Tibial nerve (tissue), 4 donors: ENCODE measurements at regions not wholly inside any gene's neighbourhood (a gene's known extent, or its start where the extent isn't known, plus 50 kb on each side); places are given as distances from the start of the nearest gene placed in this dataset.

Experiments used
- DNase-seq, 2 donors: peaks; one replicate each; pipeline ENCODE4 v3.0.0-alpha.2; 2019; ENCODE audit warnings: low spot score in 2 of 2
- H3K27ac ChIP-seq, 4 donors: fragments of 200-600 bp; sonication (generic) in 3 of 4; one replicate each; pipeline ENCODE4 v1.5.1; 2017 to 2019; ENCODE audit warnings: mild to moderate bottlenecking in 1 of 4
- H3K27me3 ChIP-seq, 2 donors: fragments of 200-600 bp; sonication (generic) in 1 of 2; one replicate each; pipeline versions ENCODE4 v1.5.1 to v1.6.0; 2017 to 2019
- H3K36me3 ChIP-seq, 3 donors: fragments of 200-600 bp; sonication (generic); one replicate each; pipeline ENCODE4 v1.5.1; 2018 to 2019
- H3K4me1 ChIP-seq, 4 donors: fragments of 200-600 bp; sonication (generic) in 3 of 4; one replicate each; pipeline ENCODE4 v1.5.1; 2017 to 2019
- H3K4me3 ChIP-seq, 4 donors: fragments of 200-600 bp; sonication (generic) in 3 of 4; one replicate each; pipeline ENCODE4 v1.5.1; 2017 to 2019; ENCODE audit warnings: mild to moderate bottlenecking in 1 of 4, moderate library complexity in 1 of 4
- H3K9me3 ChIP-seq, 4 donors: fragments of 200-600 bp; sonication (generic) in 3 of 4; one replicate each; pipeline ENCODE4 v1.5.1; 2017 to 2019
- EP300 ChIP-seq, 2 donors: sonication (generic); formaldehyde crosslinking; IDR thresholded peaks; one replicate each; pipeline ENCODE4 v1.6.1; 2017; ENCODE audit warnings: antibody characterized with exemption in 2 of 2, mild to moderate bottlenecking in 1 of 2
- POLR2A ChIP-seq, 2 donors: fragments of 450-650 bp; IDR thresholded peaks; one replicate each; pipeline ENCODE4 v1.6.1; 2017; ENCODE audit warnings: antibody characterized with exemption in 2 of 2, mild to moderate bottlenecking in 2 of 2, moderate library complexity in 2 of 2
- WGBS, 2 donors: methylation state at CpG; one replicate each; pipeline ENCODE4 v1.1.5; 2018; 5-methylcytosine and 5-hydroxymethylcytosine counted together
- TF ChIP-seq, protein P1 (sequence below), 5 experiments: fragments of 200-600 bp in 3 of 5; fragments of 450-650 bp in 2 of 5; sonication (generic) in 3 of 5; IDR thresholded peaks; one replicate each; pipeline ENCODE4 v1.5.1; 2016 to 2019; ENCODE audit warnings: antibody characterized with exemption in 5 of 5, mild to moderate bottlenecking in 3 of 5, moderate library complexity in 2 of 5

DNA sequence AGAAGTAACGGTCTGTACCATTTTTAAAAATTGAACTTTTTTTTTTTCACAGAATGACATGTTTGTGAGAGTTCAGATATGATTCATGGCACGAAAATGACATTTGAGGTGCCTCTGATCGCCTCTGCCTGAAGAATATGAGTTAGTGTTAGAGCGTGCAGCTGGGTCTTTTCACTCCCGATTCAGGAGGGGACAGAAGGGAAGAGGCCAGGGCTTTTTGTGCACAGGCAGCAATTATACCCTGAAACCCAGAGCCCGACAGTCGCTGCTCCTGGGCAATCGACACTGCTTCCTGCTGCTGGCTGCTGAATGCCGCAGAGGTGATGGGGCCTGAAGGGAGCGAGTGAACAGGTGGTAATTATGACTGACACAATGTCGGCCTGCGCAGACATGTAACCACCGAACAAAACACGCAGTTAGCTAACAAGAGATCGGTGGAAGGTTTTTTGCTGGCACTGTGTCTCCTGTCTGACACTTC, 652.0 kb upstream of the NOX3 start:
- DNase-seq = no peak
- Histone ChIP-seq H3K4me3 (no peak overlapping the region), H3K9me3 (no peaks in the 10 kb centered on the region), H3K27ac (no peak overlapping the region), H3K4me1 (no peaks in the 10 kb centered on the region), H3K36me3 (no peaks in the 10 kb centered on the region), H3K27me3 (no peaks in the 10 kb centered on the region)
- TF ChIP-seq, protein P1, sequence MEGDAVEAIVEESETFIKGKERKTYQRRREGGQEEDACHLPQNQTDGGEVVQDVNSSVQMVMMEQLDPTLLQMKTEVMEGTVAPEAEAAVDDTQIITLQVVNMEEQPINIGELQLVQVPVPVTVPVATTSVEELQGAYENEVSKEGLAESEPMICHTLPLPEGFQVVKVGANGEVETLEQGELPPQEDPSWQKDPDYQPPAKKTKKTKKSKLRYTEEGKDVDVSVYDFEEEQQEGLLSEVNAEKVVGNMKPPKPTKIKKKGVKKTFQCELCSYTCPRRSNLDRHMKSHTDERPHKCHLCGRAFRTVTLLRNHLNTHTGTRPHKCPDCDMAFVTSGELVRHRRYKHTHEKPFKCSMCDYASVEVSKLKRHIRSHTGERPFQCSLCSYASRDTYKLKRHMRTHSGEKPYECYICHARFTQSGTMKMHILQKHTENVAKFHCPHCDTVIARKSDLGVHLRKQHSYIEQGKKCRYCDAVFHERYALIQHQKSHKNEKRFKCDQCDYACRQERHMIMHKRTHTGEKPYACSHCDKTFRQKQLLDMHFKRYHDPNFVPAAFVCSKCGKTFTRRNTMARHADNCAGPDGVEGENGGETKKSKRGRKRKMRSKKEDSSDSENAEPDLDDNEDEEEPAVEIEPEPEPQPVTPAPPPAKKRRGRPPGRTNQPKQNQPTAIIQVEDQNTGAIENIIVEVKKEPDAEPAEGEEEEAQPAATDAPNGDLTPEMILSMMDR (IDR thresholded peaks at IDR 0.05) = no peak
- TF ChIP-seq POLR2A (IDR thresholded peaks at IDR 0.05) (no peak), EP300 (IDR thresholded peaks at IDR 0.05) (no peak)
- WGBS, 2 donors = 46 to 63% methylated on average over 15 of the region's 15 CpGs

DNA sequence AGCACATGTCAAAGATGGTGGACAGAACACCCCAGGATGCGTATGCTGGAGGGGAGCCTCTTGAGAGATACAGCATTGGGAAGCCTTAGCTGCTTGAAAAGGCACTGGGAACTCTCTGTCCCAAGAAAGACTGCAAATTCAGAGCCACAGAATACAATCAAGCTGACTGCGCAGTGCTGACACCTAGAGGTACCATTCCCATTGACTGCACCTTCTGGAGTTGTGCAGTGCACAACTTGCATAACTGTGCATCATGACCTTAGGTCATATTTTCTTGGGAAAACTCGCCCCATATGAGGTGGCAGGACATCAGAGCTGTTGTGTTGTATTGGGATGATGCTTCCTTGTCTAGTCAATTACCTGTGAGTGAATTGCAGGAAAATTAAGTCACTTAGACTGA, 646.5 kb upstream of the NOX3 start:
- Histone ChIP-seq H3K9me3 (no peaks in the 10 kb centered on the region), H3K27ac (no peak overlapping the region), H3K4me3 (no peak overlapping the region), H3K27me3 (no peaks in the 10 kb centered on the region), H3K4me1 (no peaks in the 10 kb centered on the region), H3K36me3 (no peaks in the 10 kb centered on the region)
- DNase-seq = no peak
- TF ChIP-seq, protein P1 (IDR thresholded peaks at IDR 0.05) = no peak
- TF ChIP-seq EP300 (IDR thresholded peaks at IDR 0.05) (no peak), POLR2A (IDR thresholded peaks at IDR 0.05) (no peak)
- WGBS, 2 donors = 83 to 89% methylated on average over 3 of the region's 3 CpGs

DNA sequence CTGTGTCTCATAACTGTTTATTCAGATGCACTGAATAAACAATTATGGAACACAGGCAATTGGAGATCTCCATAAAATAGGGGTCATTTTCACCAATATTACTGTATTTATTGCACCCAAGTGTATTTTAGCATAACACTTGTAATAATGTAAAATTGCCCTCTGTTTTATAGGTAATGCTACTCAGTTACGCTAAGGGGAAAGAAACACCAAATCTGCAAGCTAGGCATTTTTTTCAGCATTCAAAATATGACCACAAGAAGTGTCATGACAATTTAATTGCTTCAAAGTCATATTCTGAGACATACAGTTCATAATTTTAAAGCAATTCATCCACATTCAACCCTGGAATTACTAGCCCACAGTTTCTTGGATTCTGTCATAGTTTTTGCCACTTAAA, 643.2 kb upstream of the NOX3 start:
- no peak for TF ChIP-seq EP300 (IDR thresholded peaks at IDR 0.05)
- no peak for TF ChIP-seq POLR2A (IDR thresholded peaks at IDR 0.05)
- TF ChIP-seq, protein P1 (IDR thresholded peaks at IDR 0.05) = no peak
- WGBS, 2 donors = 72 to 76% methylated on average over 1 of the region's 1 CpG
- no peak for DNase-seq

DNA sequence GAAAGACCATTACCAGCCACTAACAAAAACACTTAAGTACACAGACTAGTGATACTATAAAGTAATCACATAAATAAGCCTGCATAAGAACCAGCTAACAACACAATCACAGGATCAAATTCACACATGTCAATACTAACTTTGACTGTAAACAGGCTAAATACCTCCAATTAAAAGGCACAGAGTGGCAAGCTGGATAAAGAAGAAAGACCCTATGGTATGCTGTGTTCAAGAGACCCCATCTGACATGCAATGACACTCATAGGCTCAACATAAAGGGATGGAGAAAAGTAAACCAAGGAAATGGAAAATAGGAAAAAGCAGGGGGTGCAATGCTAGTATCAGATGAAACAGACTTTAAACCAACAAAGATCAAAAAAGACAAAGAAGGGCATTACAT, 631.8 kb upstream of the NOX3 start:
- H3K27ac ChIP-seq = no peak overlapping the region
- H3K27me3 ChIP-seq = no peaks in the 10 kb centered on the region

More for the DNA sequence above, 643.2 kb upstream of the NOX3 start:
- no peaks in the 10 kb centered on the region for H3K4me1 ChIP-seq
- H3K27me3 ChIP-seq = no peaks in the 10 kb centered on the region
- no peak overlapping the region for H3K27ac ChIP-seq
- no peaks in the 10 kb centered on the region for H3K9me3 ChIP-seq
- H3K36me3 ChIP-seq = no peaks in the 10 kb centered on the region
- no peak overlapping the region for H3K4me3 ChIP-seq

DNA sequence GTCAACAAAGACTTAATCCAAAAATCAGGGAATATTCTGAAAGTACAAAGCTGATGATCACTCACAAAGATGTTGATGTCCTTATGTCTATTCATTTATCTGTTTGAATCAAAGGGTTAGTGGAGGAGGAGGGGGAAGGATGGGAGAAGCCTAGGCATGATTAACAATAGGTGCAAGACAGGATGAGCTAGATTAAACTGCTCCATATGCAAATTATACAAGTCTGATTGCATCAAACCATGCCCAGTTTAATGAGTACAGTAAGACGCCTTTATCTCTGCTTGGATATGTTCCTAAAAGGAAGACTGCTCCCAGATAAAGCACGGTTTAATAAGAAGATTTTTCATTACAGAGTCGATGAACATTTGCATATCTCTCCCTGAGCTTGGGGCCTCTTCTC, 626.4 kb upstream of the NOX3 start:
- Histone ChIP-seq H3K4me3 (no peak overlapping the region), H3K36me3 (no peaks in the 10 kb centered on the region), H3K9me3 (peaks cover 0 to 10% (median 1%) of the 10 kb centered on the region in 4 donors), H3K27me3 (no peaks in the 10 kb centered on the region), H3K27ac (no peak overlapping the region), H3K4me1 (no peaks in the 10 kb centered on the region)
- DNase-seq = no peak
- TF ChIP-seq, protein P1 (IDR thresholded peaks at IDR 0.05) = no peak
- no peak for TF ChIP-seq EP300 (IDR thresholded peaks at IDR 0.05)
- no peak for TF ChIP-seq POLR2A (IDR thresholded peaks at IDR 0.05)
- 81 to 90% methylated on average over 3 of the region's 3 CpGs for WGBS, 2 donors

More for the DNA sequence above, 631.8 kb upstream of the NOX3 start:
- DNase-seq = no peak
- Histone ChIP-seq H3K4me1 (no peaks in the 10 kb centered on the region), H3K4me3 (no peak overlapping the region), H3K36me3 (no peaks in the 10 kb centered on the region), H3K9me3 (peaks cover 0 to 23% (median 11%) of the 10 kb centered on the region in 4 donors)
- TF ChIP-seq EP300 (IDR thresholded peaks at IDR 0.05) (no peak), POLR2A (IDR thresholded peaks at IDR 0.05) (no peak)
- TF ChIP-seq, protein P1 (IDR thresholded peaks at IDR 0.05) = no peak
